H1 (cell line): ENCODE measurements at regions not wholly inside any gene's neighbourhood (a gene's known extent, or its start where the extent isn't known, plus 50 kb on each side); places are given as distances from the start of the nearest gene placed in this dataset.

ENCODE experiments used
- ASH2L ChIP-seq: fragments of 200-600, 300-600 bp; sonication (generic); IDR thresholded peaks from one replicate; pipeline ENCODE4 v1.7.1; 2017; ENCODE audit warnings: low read length
- ATF3 ChIP-seq: IDR thresholded peaks from 2 replicates; pipeline ENCODE4 v1.6.1; 2011; ENCODE audit warnings: low read depth, mild to moderate bottlenecking, low read length; ENCODE audit not compliant: insufficient read depth
- CHD1 ChIP-seq: IDR thresholded peaks from 2 replicates; pipeline ENCODE4 v1.6.1; 2012; ENCODE audit warnings: low read depth, low read length, improper control_type of control experiment
- CHD2 ChIP-seq: IDR thresholded peaks from 2 replicates; pipeline ENCODE4 v1.6.1; 2012; ENCODE audit warnings: low read length, improper control_type of control experiment
- CTBP2 ChIP-seq: IDR thresholded peaks from 2 replicates; pipeline ENCODE4 v1.7.0; 2011; ENCODE audit warnings: borderline replicate concordance, mild to moderate bottlenecking, moderate library complexity, mixed read lengths, low read length; ENCODE audit not compliant: insufficient read depth, insufficient read length
- CTCF ChIP-seq, 3 experiments: IDR thresholded peaks; 1 replicate in 2 of 3; 2 replicates in 1 of 3; pipeline versions ENCODE4 v1.5.1 to v1.6.1; 2011; ENCODE audit warnings: low read length in 3 of 3, mild to moderate bottlenecking in 3 of 3, inconsistent platforms in 2 of 3, low read depth in 1 of 3, moderate library complexity in 1 of 3; ENCODE audit not compliant: insufficient read depth in 1 of 3; ENCODE audit errors: control extremely low read depth in 1 of 3
- POLR2AphosphoS5 ChIP-seq: IDR thresholded peaks from 2 replicates; pipeline ENCODE4 v1.6.1; 2011; ENCODE audit warnings: low read depth, low read length
- RAD21 ChIP-seq, 2 experiments: IDR thresholded peaks in 1 of 2; conservative IDR thresholded peaks in 1 of 2; 2 replicates each; pipeline ENCODE4 v1.6.1; 2011; ENCODE audit warnings: low read depth in 2 of 2, low read length in 2 of 2, improper control_type of control experiment in 1 of 2, inconsistent platforms in 1 of 2, mild to moderate bottlenecking in 1 of 2, moderate library complexity in 1 of 2
- SIN3A ChIP-seq, 2 experiments: IDR thresholded peaks in 1 of 2; conservative IDR thresholded peaks in 1 of 2; 2 replicates each; pipeline ENCODE4 v1.6.1; 2011 to 2012; ENCODE audit warnings: low read length in 2 of 2, improper control_type of control experiment in 1 of 2, low read depth in 1 of 2, mild to moderate bottlenecking in 1 of 2
- SIRT6 ChIP-seq: IDR thresholded peaks from one replicate; pipeline ENCODE4 v1.7.1; 2012; ENCODE audit warnings: low read length, inconsistent platforms

GRCh38 chr11:130673698-130674097 lies 225.3 kb downstream of the ADAMTS15 start:
- TF ChIP-seq SIN3A (conservative IDR thresholded peaks at IDR 0.05 in 1 of 2, IDR thresholded peaks at IDR 0.05 in 1 of 2; ENCODE audit: low read depth in 1 of 2, low read length in 2 of 2) (no peak), CTCF (IDR thresholded peaks at IDR 0.05; ENCODE audit: control extremely low read depth in 1 of 3, insufficient read depth in 1 of 3, low read depth in 1 of 3, low read length in 3 of 3) (no peak), SIRT6 (no peak), RAD21 (IDR thresholded peaks at IDR 0.05 in 1 of 2, conservative IDR thresholded peaks at IDR 0.05 in 1 of 2; ENCODE audit: low read depth in 2 of 2, low read length in 2 of 2) (no peak), ATF3 (no peak), POLR2AphosphoS5 (no peak), CTBP2 (no peak), ASH2L (no peak), CHD1 (no peak), CHD2 (no peak)
